ENCODE measurements at regions not wholly inside any gene's neighbourhood (a gene's known extent, or its start where the extent isn't known, plus 50 kb on each side); places are given as distances from the start of the nearest gene placed in this dataset.

GRCh38 chr2:204177977-204178522, 241.5 kb downstream of the ICOS start:
- no peak for TF ChIP-seq CTCF (IDR thresholded peaks at IDR 0.05; ENCODE audit: extremely low read depth, missing control alignments)
- peak; percentile 46 for DNase-seq (ENCODE audit: low spot score)

GRCh38 chr2:204180649-204181048, 244.1 kb downstream of the ICOS start:
- no peak for TF ChIP-seq CTCF (IDR thresholded peaks at IDR 0.05; ENCODE audit: extremely low read depth, missing control alignments)
- no peak for DNase-seq (ENCODE audit: low spot score)

GRCh38 chr2:204183608-204184007, 247.0 kb downstream of the ICOS start:
- DNase-seq (ENCODE audit: low spot score): no peak
- no peak for TF ChIP-seq CTCF (IDR thresholded peaks at IDR 0.05; ENCODE audit: extremely low read depth, missing control alignments)

- TF ChIP-seq CTCF (IDR thresholded peaks at IDR 0.05; ENCODE audit: extremely low read depth, missing control alignments): no peak
- DNase-seq (ENCODE audit: low spot score): no peak
Measured at GRCh38 chr2:204184226-204184625, 247.7 kb downstream of the ICOS start.

GRCh38 chr2:204187229-204188083, 250.9 kb downstream of the ICOS start:
- DNase-seq (ENCODE audit: low spot score): no peak
- no peak for TF ChIP-seq CTCF (IDR thresholded peaks at IDR 0.05; ENCODE audit: extremely low read depth, missing control alignments)

GRCh38 chr2:204191574-204191973, 255.0 kb downstream of the ICOS start:
- TF ChIP-seq CTCF (IDR thresholded peaks at IDR 0.05; ENCODE audit: extremely low read depth, missing control alignments): no peak
- DNase-seq (ENCODE audit: low spot score): no peak

GRCh38 chr2:204195498-204195897, 258.9 kb downstream of the ICOS start:
- no peak for DNase-seq (ENCODE audit: low spot score)
- no peak for TF ChIP-seq CTCF (IDR thresholded peaks at IDR 0.05; ENCODE audit: extremely low read depth, missing control alignments)

Data from GM20000 (cell line).